ENCODE measurements at regions not wholly inside any gene's neighbourhood (a gene's known extent, or its start where the extent isn't known, plus 50 kb on each side); places are given as distances from the start of the nearest gene placed in this dataset.

DNA sequence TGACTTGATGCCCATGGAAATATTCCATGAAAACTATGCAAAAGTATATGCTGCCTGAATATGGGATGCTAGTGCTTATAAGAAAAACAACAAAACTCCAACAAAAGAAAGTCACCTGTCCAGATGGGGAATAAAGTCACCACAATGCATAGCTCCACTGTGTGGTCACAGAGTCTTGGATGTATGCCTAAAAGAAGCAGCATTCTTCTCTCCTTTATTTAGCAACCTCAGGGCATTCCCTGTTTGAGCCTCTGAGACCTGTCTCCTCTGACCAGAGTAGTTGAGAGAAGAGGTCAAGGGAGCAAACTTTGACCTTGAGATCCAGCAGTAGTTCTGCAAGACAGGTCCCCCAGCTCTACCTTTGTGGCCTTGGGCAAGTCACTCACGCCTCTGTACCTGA lies 287.5 kb downstream of the MED10 start:
- TF ChIP-seq, protein P1, sequence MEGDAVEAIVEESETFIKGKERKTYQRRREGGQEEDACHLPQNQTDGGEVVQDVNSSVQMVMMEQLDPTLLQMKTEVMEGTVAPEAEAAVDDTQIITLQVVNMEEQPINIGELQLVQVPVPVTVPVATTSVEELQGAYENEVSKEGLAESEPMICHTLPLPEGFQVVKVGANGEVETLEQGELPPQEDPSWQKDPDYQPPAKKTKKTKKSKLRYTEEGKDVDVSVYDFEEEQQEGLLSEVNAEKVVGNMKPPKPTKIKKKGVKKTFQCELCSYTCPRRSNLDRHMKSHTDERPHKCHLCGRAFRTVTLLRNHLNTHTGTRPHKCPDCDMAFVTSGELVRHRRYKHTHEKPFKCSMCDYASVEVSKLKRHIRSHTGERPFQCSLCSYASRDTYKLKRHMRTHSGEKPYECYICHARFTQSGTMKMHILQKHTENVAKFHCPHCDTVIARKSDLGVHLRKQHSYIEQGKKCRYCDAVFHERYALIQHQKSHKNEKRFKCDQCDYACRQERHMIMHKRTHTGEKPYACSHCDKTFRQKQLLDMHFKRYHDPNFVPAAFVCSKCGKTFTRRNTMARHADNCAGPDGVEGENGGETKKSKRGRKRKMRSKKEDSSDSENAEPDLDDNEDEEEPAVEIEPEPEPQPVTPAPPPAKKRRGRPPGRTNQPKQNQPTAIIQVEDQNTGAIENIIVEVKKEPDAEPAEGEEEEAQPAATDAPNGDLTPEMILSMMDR (IDR thresholded peaks at IDR 0.05) = no peak
- DNase-seq (no peak), ATAC-seq (no peak)
- H3K36me3 ChIP-seq = no peaks in the 10 kb centered on the region
- no peaks in the 10 kb centered on the region for H3K27me3 ChIP-seq
- intact Hi-C loops (cut with DNase I) = no loop called here
- no peak overlapping the region for H3K27ac ChIP-seq
- H3K4me1 ChIP-seq = no peaks in the 10 kb centered on the region
- no peaks in the 10 kb centered on the region for H3K9me3 ChIP-seq
- no peak overlapping the region for H3K4me3 ChIP-seq

DNA sequence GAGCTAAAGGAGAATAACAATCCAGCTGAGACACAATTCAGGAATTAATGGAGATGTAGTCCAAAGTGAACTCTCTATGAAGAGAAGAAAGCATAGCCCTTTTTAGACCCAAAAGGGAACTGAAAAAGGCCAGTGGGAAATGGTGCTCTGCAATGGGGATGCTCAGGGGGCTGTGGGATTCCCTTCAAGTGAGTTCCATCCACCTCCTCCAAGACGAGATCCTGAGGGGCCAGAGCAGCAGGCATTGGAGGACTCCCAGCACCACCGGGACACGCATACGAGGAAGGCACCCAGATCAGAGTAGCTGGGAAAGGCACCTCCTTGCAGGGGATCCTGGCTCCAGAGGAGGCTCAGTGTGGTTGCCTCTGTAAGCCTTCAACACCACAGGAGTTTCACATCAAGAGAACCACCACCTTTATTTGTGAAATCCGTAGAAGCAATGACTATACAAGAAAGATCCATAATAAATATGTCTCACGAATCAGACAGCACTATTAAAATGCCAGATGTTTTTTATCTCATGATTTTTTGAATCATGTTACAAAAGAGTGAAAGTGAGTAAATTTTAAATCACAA lies 288.2 kb downstream of the MED10 start:
- ATAC-seq = no peak

DNA sequence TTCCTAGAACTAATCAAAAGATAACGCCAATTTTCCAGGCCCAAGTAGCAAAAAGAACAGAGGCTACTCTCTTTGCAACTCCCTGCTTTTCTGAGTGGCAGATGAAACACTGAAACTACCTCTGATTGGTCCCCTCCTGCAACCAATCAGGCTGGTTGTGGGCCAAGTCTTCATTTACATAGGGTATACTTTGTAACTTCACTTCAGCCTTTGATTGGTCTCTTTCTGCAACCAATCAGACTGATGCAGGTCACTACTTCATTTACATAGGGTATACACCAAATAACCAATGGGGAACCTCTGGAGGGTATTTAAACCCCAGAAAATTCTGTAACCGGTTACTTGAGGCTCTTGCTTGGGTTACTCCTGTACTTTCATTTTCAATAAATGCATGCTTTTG lies 289.6 kb downstream of the MED10 start:
- Histone ChIP-seq H3K4me1 (no peaks in the 10 kb centered on the region), H3K9me3 (no peaks in the 10 kb centered on the region), H3K27ac (no peak overlapping the region), H3K4me3 (no peak overlapping the region), H3K36me3 (no peaks in the 10 kb centered on the region), H3K27me3 (no peaks in the 10 kb centered on the region)
- TF ChIP-seq, protein P1 (IDR thresholded peaks at IDR 0.05) = no peak
- intact Hi-C loops (cut with DNase I) = no loop called here
- DNase-seq (no peak), ATAC-seq (no peak)

More for the DNA sequence above, 288.2 kb downstream of the MED10 start:
- intact Hi-C loops (cut with DNase I) = no loop called here
- Histone ChIP-seq H3K4me1 (no peaks in the 10 kb centered on the region), H3K36me3 (no peaks in the 10 kb centered on the region), H3K27ac (no peak overlapping the region), H3K4me3 (no peak overlapping the region), H3K27me3 (no peaks in the 10 kb centered on the region), H3K9me3 (no peaks in the 10 kb centered on the region)
- TF ChIP-seq, protein P1 (IDR thresholded peaks at IDR 0.05) = no peak
- DNase-seq = no peak

DNA sequence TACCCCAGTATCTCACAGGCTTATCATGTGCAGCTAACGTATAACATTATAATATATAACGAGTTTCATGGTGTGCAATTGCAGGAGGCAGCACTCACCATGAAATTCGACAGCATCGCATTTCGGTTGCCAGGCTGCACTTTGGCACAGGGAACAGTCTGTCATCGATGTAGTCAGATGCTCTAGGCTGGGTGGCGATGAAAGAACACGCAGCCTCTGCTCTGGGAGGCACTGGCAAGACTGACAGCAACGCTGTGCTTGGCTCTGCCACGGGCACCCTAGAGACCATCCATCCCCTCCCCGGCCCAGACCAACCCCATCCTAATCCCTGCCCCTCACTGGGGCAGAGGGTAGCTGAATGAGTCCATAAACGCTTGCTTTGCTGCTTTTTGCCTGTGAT lies 290.8 kb downstream of the MED10 start:
- intact Hi-C loops (cut with DNase I) = no loop called here

DNA sequence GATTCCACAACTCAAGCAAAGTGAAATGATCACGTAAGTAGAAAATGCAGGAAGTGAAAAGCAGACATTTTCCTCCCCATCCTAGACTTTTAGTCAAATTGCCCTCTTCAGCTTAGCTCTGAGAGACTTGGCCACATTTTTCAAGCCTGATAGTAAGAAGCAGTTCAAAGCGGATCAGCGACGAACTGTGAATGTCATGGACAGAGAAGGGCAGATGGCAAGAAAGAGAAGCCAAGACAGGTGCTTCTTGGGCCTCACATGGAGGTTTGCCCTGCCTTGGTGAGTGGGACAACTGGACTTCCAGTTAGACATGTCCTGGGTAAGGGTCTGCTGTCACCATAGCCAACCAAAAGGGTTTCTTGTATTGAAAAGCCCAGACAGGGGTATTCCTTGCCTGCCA lies 291.5 kb downstream of the MED10 start:
- DNase-seq (no peak), ATAC-seq (no peak)
- TF ChIP-seq, protein P1 (IDR thresholded peaks at IDR 0.05) = no peak
- Histone ChIP-seq H3K9me3 (no peaks in the 10 kb centered on the region), H3K36me3 (no peaks in the 10 kb centered on the region), H3K4me3 (no peak overlapping the region), H3K4me1 (no peaks in the 10 kb centered on the region), H3K27ac (no peak overlapping the region), H3K27me3 (no peaks in the 10 kb centered on the region)
- intact Hi-C loops (cut with DNase I) = no loop called here

More for the DNA sequence above, 290.8 kb downstream of the MED10 start:
- DNase-seq (no peak), ATAC-seq (no peak)
- Histone ChIP-seq H3K9me3 (no peaks in the 10 kb centered on the region), H3K4me1 (no peaks in the 10 kb centered on the region), H3K27me3 (no peaks in the 10 kb centered on the region), H3K4me3 (no peak overlapping the region), H3K36me3 (no peaks in the 10 kb centered on the region), H3K27ac (no peak overlapping the region)
- TF ChIP-seq, protein P1 (IDR thresholded peaks at IDR 0.05) = no peak

DNA sequence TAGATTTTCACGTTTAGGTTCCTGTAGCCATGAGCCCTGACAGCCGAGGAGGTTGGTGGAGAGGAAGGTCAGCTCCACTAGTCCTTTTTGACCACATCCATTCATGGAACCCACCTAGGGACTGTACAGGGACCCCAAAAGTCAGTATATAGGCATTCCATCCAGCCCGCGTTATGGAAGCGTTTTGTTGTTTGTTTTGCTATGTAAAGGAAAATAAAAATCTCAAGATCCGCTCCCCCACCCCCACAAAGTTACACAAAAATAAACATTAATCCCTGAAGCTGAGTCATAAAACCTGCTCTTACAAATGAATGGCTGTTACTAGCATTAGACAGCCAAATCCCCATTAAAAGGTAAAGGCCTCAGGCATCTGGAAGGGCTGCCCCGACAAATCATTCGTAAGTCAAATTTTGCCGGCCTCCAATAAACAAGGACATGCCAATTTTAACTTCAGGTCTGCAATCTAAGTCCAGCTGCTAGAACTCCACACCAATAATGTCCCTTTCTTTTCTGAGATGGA lies 292.9 kb downstream of the MED10 start:
- H3K9me3 ChIP-seq = no peaks in the 10 kb centered on the region
- TF ChIP-seq, protein P1 (IDR thresholded peaks at IDR 0.05) = no peak
- H3K36me3 ChIP-seq = no peaks in the 10 kb centered on the region
- H3K27me3 ChIP-seq = no peaks in the 10 kb centered on the region
- H3K4me3 ChIP-seq = no peak overlapping the region
- DNase-seq (no peak), ATAC-seq (no peak)
- intact Hi-C loops (cut with DNase I) = no loop called here
- no peaks in the 10 kb centered on the region for H3K4me1 ChIP-seq
- no peak overlapping the region for H3K27ac ChIP-seq
